T-helper 2 cell treated with Interferon-gamma antibody and Interleukin-4, amounts not matched to agents 5 μg/mL and 100 μg/mL, for 36 hours (primary cell): ENCODE measurements at regions not wholly inside any gene's neighbourhood (a gene's known extent, or its start where the extent isn't known, plus 50 kb on each side); places are given as distances from the start of the nearest gene placed in this dataset.
"Not testable (repeated sequence)": the region's sequence is repeated elsewhere in the genome, so short reads cannot be mapped to it uniquely, and the experiment has no call there.

Experiments used
- DNase-seq: peaks from one replicate; pipeline ENCODE4 v3.0.0; 2021; ENCODE audit warnings: low spot score
- H3K27ac Mint-ChIP-seq: one replicate; pipeline ENCODE4 v1.8.0; 2021; ENCODE audit warnings: mild to moderate bottlenecking, mixed read lengths
- H3K27me3 Mint-ChIP-seq: one replicate; pipeline ENCODE4 v1.8.0; 2021; ENCODE audit warnings: low read depth, mixed read lengths
- H3K36me3 Mint-ChIP-seq: one replicate; pipeline ENCODE4 v1.8.0; 2021; ENCODE audit warnings: low read depth, mixed read lengths
- H3K4me1 Mint-ChIP-seq: one replicate; pipeline ENCODE4 v1.8.0; 2021; ENCODE audit warnings: low read depth, mixed read lengths
- H3K4me3 Mint-ChIP-seq: one replicate; pipeline ENCODE4 v1.8.0; 2022; ENCODE audit warnings: mild to moderate bottlenecking, moderate library complexity, mixed read lengths
- H3K9me3 Mint-ChIP-seq: one replicate; pipeline ENCODE4 v1.8.0; 2021; ENCODE audit warnings: mixed read lengths

DNA sequence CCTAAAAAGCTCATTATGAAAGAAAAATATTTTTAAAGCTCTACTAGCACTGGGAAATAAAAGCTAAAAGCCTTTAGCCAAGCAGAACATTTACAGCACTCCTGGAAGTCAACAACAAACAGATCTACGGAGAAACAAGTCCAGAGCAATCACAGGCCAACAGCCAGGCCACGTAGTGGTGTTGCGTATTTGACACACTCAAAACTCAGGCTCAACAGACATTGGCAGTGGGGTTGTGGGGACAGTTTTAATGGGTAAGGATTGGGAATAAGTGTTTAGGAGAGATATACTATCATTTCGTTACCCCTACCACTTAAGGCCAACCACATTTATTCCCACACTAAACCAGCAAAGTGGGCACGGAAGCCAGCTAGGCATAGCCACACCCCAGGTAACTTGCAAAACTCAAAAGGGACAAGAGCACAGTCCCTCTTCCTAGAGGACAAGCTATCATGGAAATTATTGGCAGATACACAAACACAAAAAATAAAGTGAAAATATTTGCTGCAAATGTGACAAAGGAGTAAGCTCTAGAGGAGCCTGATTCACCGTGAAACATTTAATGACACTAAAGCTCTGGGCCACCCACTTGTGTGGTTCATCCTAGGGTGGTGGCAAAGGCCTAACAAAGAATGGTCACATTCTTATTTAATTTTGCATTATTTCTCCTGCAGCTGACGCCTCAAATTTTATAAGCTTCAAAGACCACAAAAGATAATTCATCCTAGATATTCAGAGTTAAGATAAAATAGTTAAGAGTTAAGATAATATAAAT is 498.2 kb downstream of the TNS3 start:
- DNase-seq = no peak
- no peaks in the 10 kb centered on the region for H3K9me3 Mint-ChIP-seq
- H3K27ac Mint-ChIP-seq = no peak overlapping the region
- H3K27me3 Mint-ChIP-seq = no peaks in the 10 kb centered on the region
- H3K36me3 Mint-ChIP-seq = no peaks in the 10 kb centered on the region
- H3K4me1 Mint-ChIP-seq = no peaks in the 10 kb centered on the region
- H3K4me3 Mint-ChIP-seq = no peak overlapping the region

DNA sequence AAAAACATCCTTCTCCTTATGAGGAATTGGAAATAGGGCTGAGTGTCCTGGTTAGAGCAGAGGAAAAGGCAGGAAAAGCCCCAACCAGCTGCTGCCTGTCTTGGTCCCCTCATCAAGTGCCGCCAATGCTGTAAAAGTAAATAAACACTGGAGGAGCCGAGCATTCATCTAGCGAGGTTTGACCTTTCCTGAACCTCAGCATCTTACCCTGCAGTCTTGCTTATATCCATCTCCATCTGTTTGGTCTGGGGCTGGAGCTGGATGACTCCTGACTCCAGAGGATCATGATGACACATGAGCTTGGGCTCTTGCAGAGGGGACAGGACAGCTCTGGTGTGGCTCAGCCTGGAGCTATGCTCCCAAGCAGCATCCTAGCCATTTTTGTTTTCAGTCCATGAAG is 501.1 kb downstream of the TNS3 start:
- H3K4me1 Mint-ChIP-seq = no peaks in the 10 kb centered on the region

DNA sequence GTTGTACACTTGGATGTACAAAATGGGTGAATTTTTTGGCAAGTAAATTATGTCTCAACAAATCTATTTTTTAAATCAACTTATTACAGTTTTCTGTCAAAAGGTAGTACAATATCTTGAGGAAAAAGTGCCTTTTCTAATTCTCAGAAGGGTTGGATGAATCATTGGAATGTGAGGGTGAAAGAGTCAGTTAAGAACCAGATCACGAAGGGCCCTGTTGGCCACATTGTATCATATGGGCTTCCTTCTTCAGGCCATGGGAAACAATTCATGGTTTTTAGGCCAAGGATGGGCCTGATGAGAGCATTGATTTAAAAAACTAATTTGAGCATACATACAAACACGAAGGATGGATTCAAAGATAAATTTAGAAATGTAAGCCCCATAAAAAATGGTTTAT is 503.7 kb downstream of the TNS3 start:
- DNase-seq = no peak
- H3K27me3 Mint-ChIP-seq = no peaks in the 10 kb centered on the region
- no peak overlapping the region for H3K27ac Mint-ChIP-seq
- H3K4me3 Mint-ChIP-seq = no peak overlapping the region
- H3K4me1 Mint-ChIP-seq = no peaks in the 10 kb centered on the region
- H3K36me3 Mint-ChIP-seq = no peaks in the 10 kb centered on the region
- H3K9me3 Mint-ChIP-seq = no peaks in the 10 kb centered on the region

More for the DNA sequence above, 501.1 kb downstream of the TNS3 start:
- no peaks in the 10 kb centered on the region for H3K27me3 Mint-ChIP-seq
- no peaks in the 10 kb centered on the region for H3K9me3 Mint-ChIP-seq
- H3K4me3 Mint-ChIP-seq = no peak overlapping the region
- no peak for DNase-seq
- no peak overlapping the region for H3K27ac Mint-ChIP-seq
- H3K36me3 Mint-ChIP-seq = no peaks in the 10 kb centered on the region

DNA sequence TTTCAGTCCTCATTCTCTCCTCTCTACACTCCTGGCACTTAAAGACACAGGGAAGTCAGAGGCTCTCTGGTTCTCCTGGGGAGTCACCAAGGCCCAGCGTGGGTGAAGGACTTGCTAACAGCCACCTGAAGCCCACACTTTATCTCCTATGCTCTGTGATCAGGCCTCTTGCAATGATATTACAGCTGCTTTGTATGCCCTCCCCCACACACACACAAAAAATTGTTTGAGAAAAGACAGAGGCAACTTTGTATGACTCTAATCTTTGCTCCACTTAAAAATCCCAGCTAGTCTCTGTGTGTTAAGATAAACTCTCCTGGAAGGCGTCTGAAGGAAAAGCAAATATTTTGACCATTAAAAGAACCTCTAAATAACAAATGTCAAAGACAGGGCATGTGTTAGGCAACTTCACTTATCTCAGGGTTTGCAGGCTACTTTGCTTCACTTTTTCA is 507.2 kb downstream of the TNS3 start:
- no peak for DNase-seq
- Mint-ChIP-seq H3K4me3 (no peak overlapping the region), H3K4me1 (no peaks in the 10 kb centered on the region), H3K9me3 (no peaks in the 10 kb centered on the region), H3K36me3 (no peaks in the 10 kb centered on the region), H3K27me3 (no peaks in the 10 kb centered on the region), H3K27ac (no peak overlapping the region)

DNA sequence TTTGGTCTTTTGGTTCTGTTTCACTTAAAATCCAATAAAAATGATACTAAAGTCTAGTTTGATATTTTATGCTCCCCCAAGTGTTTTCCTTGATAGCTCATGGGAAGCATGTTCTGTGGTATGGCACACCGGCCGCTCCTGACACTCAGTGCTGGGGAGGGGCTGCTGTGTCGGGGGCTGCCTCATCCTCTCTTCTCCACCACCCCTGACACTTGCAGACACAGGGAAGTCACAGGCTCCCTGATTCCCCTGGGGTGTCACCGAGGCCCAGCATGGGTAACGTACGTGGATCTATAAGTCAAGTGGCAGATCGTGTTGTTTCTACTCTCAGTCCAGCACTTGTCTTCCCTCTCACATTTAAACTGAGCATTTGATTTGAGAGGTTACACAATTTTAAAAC is 508.6 kb downstream of the TNS3 start:
- no peak for DNase-seq
- Mint-ChIP-seq H3K4me3 (no peak overlapping the region), H3K4me1 (no peaks in the 10 kb centered on the region), H3K27me3 (no peaks in the 10 kb centered on the region), H3K36me3 (no peaks in the 10 kb centered on the region), H3K27ac (no peak overlapping the region), H3K9me3 (no peaks in the 10 kb centered on the region)

DNA sequence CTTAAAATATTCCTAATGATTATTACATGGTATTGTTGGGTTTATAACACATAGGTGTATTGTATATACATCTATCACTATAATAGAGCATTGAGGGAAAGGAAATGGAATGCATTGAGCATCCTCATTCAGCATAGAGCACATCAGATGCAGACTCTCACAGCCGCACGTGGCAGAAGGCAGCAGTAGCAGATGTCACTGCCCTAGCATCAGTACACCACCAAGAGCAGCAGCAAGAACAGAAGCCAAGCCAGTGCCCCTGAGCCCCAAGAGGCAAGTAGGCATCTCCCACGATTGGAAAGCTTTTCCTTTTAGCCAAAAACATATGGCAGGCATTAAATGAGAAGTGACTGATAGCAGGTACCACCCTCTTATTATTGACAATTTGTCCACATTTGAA is 510.0 kb downstream of the TNS3 start:
- DNase-seq = no peak
- no peaks in the 10 kb centered on the region for H3K4me1 Mint-ChIP-seq
- H3K36me3 Mint-ChIP-seq = no peaks in the 10 kb centered on the region
- H3K27ac Mint-ChIP-seq = no peak overlapping the region
- H3K9me3 Mint-ChIP-seq = no peaks in the 10 kb centered on the region
- H3K27me3 Mint-ChIP-seq = no peaks in the 10 kb centered on the region
- H3K4me3 Mint-ChIP-seq = no peak overlapping the region

DNA sequence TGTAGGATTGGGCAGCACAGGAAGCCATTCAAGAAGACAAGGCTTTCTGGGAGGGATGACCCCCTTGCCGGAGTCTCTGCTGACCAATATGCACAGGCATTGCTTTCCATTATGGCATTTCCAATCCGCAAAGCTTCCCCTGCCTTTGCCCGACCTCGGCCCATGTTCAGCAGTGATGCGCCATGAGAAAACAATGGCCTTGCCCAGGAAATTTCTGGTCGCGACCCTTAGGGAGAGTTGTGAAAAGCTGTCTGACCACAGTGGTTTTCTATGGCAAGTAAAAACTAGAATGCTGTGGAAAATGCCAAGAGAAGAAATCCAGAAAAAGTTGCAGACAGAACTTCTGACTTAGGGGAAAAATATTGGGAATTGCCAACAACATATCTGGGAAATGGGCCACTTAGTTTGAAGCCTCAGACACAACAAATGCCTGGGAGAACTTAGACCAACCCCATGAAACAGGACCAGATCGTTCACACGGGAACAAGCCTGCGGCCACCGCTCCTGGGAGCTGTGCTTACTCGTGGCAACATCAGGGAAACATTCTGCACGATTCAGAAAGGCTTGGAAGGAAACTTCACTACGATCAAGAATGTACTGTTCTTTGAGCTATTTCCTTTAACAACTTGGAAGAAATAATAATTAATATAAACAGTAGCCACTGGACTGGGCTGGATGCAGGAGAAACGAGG is 512.4 kb downstream of the TNS3 start:
- no peaks in the 10 kb centered on the region for H3K27me3 Mint-ChIP-seq
- H3K27ac Mint-ChIP-seq = no peak overlapping the region
- no peaks in the 10 kb centered on the region for H3K36me3 Mint-ChIP-seq
- DNase-seq = no peak
- H3K4me1 Mint-ChIP-seq = no peaks in the 10 kb centered on the region
- H3K4me3 Mint-ChIP-seq = no peak overlapping the region
- H3K9me3 Mint-ChIP-seq = no peaks in the 10 kb centered on the region

DNA sequence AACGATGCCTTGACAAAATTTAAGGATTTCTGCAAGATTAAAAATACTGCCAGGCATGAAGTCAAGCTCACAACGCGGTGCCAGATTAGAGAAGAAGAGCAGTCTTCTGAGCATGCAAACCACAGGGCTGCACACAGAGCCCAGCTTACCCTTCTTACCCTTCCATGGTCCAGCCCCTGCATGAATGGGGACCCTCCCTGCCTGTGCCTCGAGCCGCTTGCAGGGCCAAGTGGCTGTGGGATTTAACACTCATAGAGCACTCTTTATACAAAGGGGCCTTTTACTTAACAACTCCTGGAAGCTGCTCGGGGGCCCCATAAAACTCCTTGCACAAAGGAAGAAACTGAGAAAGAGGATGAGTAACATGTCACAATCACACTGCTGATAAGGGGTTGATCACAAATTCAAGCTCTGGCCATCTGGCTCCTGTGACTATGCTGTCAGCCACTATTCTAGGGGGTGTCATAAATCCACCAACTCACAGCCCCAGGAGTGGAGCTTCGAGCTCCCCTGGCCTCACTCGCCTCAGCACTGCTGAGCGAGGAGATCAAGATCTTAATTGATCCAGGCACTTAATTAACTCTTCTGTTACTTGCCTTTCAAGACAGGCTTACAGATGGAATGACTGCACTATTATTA is 514.8 kb downstream of the TNS3 start:
- Mint-ChIP-seq H3K9me3 (no peaks in the 10 kb centered on the region), H3K4me1 (no peaks in the 10 kb centered on the region), H3K27ac (no peak overlapping the region), H3K36me3 (no peaks in the 10 kb centered on the region), H3K27me3 (no peaks in the 10 kb centered on the region), H3K4me3 (no peak overlapping the region)
- DNase-seq = no peak

DNA sequence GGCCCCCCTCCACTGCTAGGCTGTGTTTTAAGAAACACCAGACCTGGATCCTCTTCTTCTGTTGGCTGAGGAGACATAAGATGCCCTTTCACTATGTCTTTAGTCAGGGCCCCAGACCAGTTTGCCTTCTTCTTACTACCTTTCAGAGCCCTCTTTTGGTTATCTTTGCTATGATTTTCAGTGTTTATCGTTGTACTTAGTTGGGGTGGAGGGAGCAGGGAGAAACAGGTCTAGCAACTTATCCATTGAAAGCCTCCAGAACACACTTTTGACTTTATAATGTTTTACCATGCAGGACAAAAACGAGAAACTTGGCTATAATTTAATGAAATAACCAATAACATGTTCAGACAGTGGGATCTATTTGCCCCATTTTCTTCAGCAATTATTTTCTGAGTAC is 525.2 kb downstream of the TNS3 start:
- Mint-ChIP-seq H3K4me3 (no peak overlapping the region), H3K4me1 (no peaks in the 10 kb centered on the region), H3K9me3 (peaks cover 4% of the 10 kb centered on the region), H3K27me3 (no peaks in the 10 kb centered on the region), H3K36me3 (no peaks in the 10 kb centered on the region), H3K27ac (no peak overlapping the region)
- DNase-seq = no peak

DNA sequence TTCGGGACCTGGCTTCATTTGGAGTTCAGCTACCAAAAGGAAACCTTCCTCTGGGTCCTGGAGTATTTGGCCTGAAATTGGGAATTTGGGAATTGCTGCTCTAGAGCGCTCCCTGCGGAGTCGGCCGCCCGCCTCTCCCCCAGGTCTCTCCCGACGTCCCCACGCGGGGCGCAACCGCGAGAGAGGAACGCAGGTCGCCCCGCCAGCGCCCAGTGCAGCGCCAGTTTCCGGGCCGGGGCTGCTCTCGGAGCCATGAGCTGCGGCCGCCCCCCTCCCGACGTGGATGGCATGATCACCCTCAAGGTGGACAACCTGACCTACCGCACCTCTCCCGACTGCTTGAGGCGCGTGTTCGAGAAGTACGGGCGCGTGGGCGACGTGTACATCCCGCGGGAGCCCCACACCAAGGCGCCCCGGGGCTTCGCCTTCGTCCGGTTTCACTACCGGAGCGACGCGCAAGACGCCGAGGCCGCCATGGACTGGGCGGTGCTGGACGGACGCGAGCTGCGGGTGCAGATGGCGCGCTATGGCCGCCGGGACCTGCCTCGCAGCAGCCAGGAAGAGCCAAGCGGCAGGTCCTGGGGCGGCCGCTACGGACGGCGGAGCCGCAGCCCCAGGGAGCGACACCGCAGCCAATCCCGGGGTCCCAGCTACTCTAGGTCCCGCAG is 529.2 kb downstream of the TNS3 start:
- H3K9me3 Mint-ChIP-seq, H3K27ac Mint-ChIP-seq, H3K27me3 Mint-ChIP-seq, H3K36me3 Mint-ChIP-seq, H3K4me3 Mint-ChIP-seq, H3K4me1 Mint-ChIP-seq, DNase-seq: not testable (repeated sequence)

DNA sequence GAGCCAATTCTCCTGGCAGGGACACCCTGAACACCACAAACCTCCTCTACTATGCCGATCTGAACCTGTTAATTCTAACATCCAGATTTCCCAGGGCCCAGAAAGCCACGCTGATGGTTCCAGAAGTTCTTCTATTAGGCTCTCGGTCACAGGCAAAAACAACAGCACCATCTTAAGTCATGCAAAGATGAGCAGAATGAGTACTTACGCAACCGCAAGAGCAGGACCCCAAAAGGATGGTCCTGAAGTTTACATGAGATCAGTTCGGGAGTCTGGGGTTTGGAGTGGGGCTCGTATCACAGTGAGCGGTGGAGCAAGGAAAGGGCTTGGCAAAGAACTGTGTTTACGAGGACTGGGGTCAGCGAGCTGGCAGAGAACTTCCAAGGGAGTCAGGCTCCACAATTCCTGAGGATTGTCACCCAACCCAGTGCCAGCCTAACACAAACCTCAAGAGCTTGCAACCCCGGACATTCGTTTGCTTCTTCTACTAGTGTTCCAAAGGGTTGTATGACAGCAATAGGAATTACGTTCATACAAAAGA is 532.6 kb downstream of the TNS3 start:
- Mint-ChIP-seq H3K27me3 (no peaks in the 10 kb centered on the region), H3K27ac (no peak overlapping the region), H3K36me3 (no peaks in the 10 kb centered on the region), H3K4me3 (no peak overlapping the region), H3K9me3 (peaks cover 4% of the 10 kb centered on the region), H3K4me1 (no peaks in the 10 kb centered on the region)
- DNase-seq = no peak

DNA sequence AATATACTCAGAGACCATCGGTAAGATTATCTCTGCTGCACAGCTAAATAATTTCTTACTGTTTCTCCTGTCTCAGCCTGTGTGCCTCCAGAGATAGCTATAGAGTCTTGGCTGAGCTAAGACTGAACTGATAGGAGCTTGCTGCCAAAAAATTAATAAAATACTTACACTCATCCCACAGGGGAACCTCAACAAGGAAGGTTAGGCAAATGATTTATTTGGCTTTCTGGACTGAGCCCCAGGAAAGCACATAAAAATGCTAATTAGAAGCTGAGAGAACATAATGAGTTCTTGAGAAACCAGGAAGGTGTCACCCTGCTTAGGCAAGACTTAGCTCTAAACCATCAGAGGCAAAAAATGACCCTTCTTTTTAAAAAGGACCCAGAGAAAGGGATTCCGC is 534.5 kb downstream of the TNS3 start:
- no peak for DNase-seq
- H3K9me3 Mint-ChIP-seq = no peaks in the 10 kb centered on the region

DNA sequence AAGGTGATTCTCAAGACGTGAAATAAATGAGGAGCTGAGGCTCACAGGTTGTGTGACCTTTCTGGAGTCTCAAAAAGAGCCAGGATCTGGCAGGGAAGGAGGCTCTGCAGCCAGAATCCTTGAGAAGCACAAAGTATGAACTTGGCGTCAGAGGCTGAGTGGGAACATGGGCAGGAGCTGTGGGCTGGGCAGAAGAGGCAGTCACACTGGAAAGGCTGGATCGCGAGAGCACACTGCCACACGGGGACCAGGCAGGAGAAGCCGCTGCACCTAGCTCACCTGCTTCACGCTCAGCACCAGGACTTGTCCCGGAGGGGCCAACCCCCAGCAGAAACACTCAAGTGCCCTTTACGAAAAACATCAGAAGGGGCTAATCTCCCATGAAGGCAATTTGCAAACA is 535.0 kb downstream of the TNS3 start:
- no peak for DNase-seq
- Mint-ChIP-seq H3K36me3 (no peaks in the 10 kb centered on the region), H3K4me3 (no peak overlapping the region), H3K4me1 (no peaks in the 10 kb centered on the region), H3K27ac (no peak overlapping the region), H3K9me3 (no peaks in the 10 kb centered on the region), H3K27me3 (no peaks in the 10 kb centered on the region)

More for the DNA sequence above, 534.5 kb downstream of the TNS3 start:
- H3K36me3 Mint-ChIP-seq = no peaks in the 10 kb centered on the region
- no peaks in the 10 kb centered on the region for H3K27me3 Mint-ChIP-seq
- H3K4me1 Mint-ChIP-seq = no peaks in the 10 kb centered on the region
- H3K27ac Mint-ChIP-seq = no peak overlapping the region
- no peak overlapping the region for H3K4me3 Mint-ChIP-seq
